ENCODE measurements at regions not wholly inside any gene's neighbourhood (a gene's known extent, or its start where the extent isn't known, plus 50 kb on each side); places are given as distances from the start of the nearest gene placed in this dataset.

DNA sequence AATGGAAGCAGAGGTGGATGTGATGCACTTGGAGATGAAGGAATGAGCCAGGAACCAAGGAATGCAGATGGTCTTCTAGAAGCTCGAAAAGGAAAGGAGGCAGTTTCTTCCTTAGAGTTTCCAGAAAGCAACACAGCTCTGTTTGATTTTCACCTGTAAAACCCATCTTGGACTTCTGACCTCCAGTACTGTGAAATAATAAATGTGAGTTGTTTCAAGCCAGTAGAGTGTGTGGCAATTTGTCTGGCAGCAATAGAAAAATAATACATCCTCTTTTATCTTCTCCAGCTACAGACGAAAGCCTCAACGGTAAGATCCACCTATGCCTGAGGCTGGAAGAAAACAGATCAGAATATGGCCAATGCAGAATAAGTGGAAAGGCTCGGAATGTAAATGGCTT is 199.7 kb downstream of the HINT1 start:
- Histone ChIP-seq H3K4me1 (ENCODE audit: control insufficient read depth, insufficient read depth, low read length) (no peaks in the 10 kb centered on the region), H3K36me3 (ENCODE audit: control insufficient read depth in 2 of 2, insufficient read depth in 1 of 2, low read length in 2 of 2) (no peaks in the 10 kb centered on the region), H3K4me3 (ENCODE audit: low read depth, low read length) (no peak overlapping the region), H3K9me3 (ENCODE audit: control insufficient read depth, insufficient read depth, low read depth, low read length) (no peaks in the 10 kb centered on the region), H3K27ac (ENCODE audit: extremely low read depth, low read depth, low read length) (no peak overlapping the region)
- POLR2A ChIA-PET, result no interaction called here
- CTCF ChIA-PET, result no interaction called here
- TF ChIP-seq, protein P1, sequence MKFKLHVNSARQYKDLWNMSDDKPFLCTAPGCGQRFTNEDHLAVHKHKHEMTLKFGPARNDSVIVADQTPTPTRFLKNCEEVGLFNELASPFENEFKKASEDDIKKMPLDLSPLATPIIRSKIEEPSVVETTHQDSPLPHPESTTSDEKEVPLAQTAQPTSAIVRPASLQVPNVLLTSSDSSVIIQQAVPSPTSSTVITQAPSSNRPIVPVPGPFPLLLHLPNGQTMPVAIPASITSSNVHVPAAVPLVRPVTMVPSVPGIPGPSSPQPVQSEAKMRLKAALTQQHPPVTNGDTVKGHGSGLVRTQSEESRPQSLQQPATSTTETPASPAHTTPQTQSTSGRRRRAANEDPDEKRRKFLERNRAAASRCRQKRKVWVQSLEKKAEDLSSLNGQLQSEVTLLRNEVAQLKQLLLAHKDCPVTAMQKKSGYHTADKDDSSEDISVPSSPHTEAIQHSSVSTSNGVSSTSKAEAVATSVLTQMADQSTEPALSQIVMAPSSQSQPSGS (tag by site-specific recombination; IDR thresholded peaks at IDR 0.05; ENCODE audit: low read depth), result no peak
- TF ChIP-seq SCRT2 (tag by site-specific recombination; IDR thresholded peaks at IDR 0.05), result no peak
- no peak for TF ChIP-seq ZNF585B (tag by site-specific recombination; IDR thresholded peaks at IDR 0.05)
- no peak for TF ChIP-seq ZNF112 (tag by site-specific recombination; IDR thresholded peaks at IDR 0.05)

DNA sequence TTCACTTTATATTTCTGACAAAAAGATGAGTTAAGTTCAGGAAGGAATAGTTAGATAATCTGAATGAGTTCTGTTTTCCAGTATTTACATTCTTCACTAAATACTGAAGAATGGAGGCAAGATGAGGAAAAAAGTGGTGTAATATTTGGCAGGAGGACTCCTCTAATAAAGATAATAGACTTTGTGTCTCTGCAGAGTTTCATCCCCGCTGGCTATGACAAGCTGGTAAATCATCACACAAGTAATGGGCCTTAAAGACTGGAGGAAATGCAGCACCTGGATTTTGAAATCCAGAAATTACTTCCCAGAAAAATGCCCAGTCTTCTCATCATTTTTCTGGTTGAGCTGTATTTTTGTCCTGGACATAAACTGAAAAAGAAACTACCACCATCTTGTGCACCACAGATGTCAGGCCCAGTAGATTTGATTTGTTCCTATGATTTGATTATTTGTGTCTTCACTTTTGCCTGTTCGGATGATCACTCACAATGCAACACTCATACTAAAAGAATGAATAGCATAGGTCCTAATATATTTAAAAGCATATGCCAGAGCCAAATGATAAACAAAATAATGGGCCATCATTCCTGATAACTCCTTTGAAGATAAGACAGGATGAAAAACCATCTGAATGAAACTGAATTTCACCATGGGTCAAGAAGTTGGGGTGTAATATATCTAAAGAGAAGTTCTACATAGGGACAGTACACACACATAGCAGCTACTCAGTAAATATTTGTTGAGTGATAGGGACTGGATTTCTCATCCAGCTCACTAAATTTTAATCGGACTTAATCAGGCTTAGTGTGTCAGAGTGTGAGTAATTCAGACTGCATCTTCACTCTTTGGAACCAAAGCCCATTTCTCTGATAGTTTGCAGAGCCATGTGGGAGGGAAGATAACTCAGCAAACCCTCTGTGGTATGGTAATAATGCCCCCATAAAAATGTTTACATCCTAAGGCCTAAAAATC is 200.5 kb downstream of the HINT1 start:
- CTCF ChIA-PET, result interaction anchor here (0.7 kb wide), 1 partner anchor 711 kb away, joined by 3 read pairs; no protein-coding TSS in a partner anchor
- H3K36me3 ChIP-seq (ENCODE audit: control insufficient read depth in 2 of 2, insufficient read depth in 1 of 2, low read length in 2 of 2), result no peaks in the 10 kb centered on the region

More for the DNA sequence above, 200.5 kb downstream of the HINT1 start:
- POLR2A ChIA-PET, result no interaction called here
- H3K9me3 ChIP-seq (ENCODE audit: control insufficient read depth, insufficient read depth, low read depth, low read length), result no peaks in the 10 kb centered on the region
- H3K27ac ChIP-seq (ENCODE audit: extremely low read depth, low read depth, low read length), result no peak overlapping the region
- no peaks in the 10 kb centered on the region for H3K4me1 ChIP-seq (ENCODE audit: control insufficient read depth, insufficient read depth, low read length)
- H3K4me3 ChIP-seq (ENCODE audit: low read depth, low read length), result no peak overlapping the region
- TF ChIP-seq OSR2 (tag by site-specific recombination; IDR thresholded peaks at IDR 0.05) (no peak), TCF7L2 (IDR thresholded peaks at IDR 0.05; ENCODE audit: borderline replicate concordance, low read depth, low read length) (no peak), ZNF830 (tag by site-specific recombination; IDR thresholded peaks at IDR 0.05; ENCODE audit: low read depth) (no peak), KLF16 (tag by site-specific recombination; IDR thresholded peaks at IDR 0.05) (no peak), ZNF157 (tag by site-specific recombination; IDR thresholded peaks at IDR 0.05) (no peak), ZNF664 (tag by site-specific recombination; IDR thresholded peaks at IDR 0.05) (no peak), BCL11B (tag by site-specific recombination; IDR thresholded peaks at IDR 0.05; ENCODE audit: low read depth) (no peak), KLF10 (tag by site-specific recombination; IDR thresholded peaks at IDR 0.05) (no peak), HOXA7 (CRISPR knock-in tag; IDR thresholded peaks at IDR 0.05; ENCODE audit: borderline replicate concordance) (no peak), GLIS1 (tag by site-specific recombination; IDR thresholded peaks at IDR 0.05) (no peak), EGR2 (tag by site-specific recombination; IDR thresholded peaks at IDR 0.05; ENCODE audit: low read depth) (no peak), ZNF16 (tag by site-specific recombination; IDR thresholded peaks at IDR 0.05; ENCODE audit: low read depth) (no peak)
- TF ChIP-seq, protein P2, sequence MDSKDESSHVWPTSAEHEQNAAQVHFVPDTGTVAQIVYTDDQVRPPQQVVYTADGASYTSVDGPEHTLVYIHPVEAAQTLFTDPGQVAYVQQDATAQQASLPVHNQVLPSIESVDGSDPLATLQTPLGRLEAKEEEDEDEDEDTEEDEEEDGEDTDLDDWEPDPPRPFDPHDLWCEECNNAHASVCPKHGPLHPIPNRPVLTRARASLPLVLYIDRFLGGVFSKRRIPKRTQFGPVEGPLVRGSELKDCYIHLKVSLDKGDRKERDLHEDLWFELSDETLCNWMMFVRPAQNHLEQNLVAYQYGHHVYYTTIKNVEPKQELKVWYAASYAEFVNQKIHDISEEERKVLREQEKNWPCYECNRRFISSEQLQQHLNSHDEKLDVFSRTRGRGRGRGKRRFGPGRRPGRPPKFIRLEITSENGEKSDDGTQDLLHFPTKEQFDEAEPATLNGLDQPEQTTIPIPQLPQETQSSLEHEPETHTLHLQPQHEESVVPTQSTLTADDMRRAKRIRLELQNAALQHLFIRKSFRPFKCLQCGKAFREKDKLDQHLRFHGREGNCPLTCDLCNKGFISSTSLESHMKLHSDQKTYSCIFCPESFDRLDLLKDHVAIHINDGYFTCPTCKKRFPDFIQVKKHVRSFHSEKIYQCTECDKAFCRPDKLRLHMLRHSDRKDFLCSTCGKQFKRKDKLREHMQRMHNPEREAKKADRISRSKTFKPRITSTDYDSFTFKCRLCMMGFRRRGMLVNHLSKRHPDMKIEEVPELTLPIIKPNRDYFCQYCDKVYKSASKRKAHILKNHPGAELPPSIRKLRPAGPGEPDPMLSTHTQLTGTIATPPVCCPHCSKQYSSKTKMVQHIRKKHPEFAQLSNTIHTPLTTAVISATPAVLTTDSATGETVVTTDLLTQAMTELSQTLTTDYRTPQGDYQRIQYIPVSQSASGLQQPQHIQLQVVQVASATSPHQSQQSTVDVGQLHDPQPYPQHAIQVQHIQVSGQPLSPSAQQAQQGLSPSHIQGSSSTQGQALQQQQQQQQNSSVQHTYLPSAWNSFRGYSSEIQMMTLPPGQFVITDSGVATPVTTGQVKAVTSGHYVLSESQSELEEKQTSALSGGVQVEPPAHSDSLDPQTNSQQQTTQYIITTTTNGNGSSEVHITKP (tag by site-specific recombination; IDR thresholded peaks at IDR 0.05), result no peak
- TF ChIP-seq, protein P3, sequence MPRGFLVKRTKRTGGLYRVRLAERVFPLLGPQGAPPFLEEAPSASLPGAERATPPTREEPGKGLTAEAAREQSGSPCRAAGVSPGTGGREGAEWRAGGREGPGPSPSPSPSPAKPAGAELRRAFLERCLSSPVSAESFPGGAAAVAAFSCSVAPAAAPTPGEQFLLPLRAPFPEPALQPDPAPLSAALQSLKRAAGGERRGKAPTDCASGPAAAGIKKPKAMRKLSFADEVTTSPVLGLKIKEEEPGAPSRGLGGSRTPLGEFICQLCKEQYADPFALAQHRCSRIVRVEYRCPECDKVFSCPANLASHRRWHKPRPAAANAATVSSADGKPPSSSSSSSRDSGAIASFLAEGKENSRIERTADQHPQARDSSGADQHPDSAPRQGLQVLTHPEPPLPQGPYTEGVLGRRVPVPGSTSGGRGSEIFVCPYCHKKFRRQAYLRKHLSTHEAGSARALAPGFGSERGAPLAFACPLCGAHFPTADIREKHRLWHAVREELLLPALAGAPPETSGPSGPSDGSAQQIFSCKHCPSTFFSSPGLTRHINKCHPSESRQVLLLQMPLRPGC (tag by site-specific recombination; IDR thresholded peaks at IDR 0.05), result no peak
- TF ChIP-seq, protein P4, sequence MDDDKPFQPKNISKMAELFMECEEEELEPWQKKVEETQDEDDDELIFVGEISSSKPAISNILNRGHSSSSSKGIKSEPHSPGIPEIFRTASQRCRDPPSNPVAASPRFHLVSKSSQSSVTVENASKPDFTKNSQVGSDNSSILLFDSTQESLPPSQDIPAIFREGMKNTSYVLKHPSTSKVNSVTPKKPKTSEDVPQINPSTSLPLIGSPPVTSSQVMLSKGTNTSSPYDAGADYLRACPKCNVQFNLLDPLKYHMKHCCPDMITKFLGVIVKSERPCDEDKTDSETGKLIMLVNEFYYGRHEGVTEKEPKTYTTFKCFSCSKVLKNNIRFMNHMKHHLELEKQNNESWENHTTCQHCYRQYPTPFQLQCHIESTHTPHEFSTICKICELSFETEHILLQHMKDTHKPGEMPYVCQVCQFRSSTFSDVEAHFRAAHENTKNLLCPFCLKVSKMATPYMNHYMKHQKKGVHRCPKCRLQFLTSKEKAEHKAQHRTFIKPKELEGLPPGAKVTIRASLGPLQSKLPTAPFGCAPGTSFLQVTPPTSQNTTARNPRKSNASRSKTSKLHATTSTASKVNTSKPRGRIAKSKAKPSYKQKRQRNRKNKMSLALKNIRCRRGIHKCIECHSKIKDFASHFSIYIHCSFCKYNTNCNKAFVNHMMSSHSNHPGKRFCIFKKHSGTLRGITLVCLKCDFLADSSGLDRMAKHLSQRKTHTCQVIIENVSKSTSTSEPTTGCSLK (tag by site-specific recombination; IDR thresholded peaks at IDR 0.05), result no peak
